ENCODE measurements at regions not wholly inside any gene's neighbourhood (a gene's known extent, or its start where the extent isn't known, plus 50 kb on each side); places are given as distances from the start of the nearest gene placed in this dataset.
A peak's percentile ranks its signal among the peaks of the same experiment; 100 is the strongest.

DNA sequence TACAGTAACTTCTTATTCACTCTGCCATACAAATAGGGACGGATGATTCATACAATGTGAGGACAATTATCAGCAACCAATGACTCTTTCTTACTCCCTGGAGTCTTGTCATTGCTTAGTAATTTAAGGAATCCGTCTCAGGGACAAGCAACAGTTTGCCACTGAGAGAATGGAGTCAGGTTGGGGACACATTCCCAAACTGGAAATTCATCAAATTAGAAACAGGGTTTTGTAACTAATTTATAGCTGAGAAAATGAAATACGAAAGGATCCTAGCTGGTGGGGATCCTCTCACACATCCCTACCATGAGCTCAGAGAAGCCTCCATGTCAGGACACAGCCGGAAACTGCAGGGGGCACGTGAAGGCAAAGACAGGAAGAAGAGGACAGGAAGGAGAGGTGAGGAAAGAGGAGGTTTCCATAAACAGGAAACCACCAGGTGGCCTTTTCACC is 50.4 kb upstream of the KDR start:
- peak; percentile 79 for DNase-seq (ENCODE audit: low spot score)

GRCh38 chr4:55176497-55176896 is 51.1 kb upstream of the KDR start:
- no peak for DNase-seq (ENCODE audit: low spot score)

DNA sequence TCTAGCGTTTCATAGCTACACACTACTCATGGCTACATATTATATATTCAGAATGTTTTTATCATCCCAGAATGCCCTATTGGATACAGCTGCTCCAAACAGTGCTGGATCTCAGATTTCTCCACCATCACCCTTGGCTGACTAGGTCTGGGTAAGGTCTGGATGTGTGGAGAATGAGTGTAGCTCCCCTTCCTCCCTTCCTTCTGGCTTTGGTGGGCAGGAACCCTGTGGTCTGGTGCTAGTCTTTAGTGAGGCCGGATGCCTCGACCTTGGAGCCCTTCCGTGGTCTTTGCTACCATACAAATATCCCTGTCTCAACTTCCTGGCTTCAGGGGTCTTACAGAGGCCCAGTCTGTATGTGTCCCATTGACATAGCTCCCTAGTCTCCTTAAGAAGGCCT is 52.1 kb upstream of the KDR start:
- no peak for DNase-seq (ENCODE audit: low spot score)

GRCh38 chr4:55178226-55179005 is 53.0 kb upstream of the KDR start:
- no peak for DNase-seq (ENCODE audit: low spot score)

DNA sequence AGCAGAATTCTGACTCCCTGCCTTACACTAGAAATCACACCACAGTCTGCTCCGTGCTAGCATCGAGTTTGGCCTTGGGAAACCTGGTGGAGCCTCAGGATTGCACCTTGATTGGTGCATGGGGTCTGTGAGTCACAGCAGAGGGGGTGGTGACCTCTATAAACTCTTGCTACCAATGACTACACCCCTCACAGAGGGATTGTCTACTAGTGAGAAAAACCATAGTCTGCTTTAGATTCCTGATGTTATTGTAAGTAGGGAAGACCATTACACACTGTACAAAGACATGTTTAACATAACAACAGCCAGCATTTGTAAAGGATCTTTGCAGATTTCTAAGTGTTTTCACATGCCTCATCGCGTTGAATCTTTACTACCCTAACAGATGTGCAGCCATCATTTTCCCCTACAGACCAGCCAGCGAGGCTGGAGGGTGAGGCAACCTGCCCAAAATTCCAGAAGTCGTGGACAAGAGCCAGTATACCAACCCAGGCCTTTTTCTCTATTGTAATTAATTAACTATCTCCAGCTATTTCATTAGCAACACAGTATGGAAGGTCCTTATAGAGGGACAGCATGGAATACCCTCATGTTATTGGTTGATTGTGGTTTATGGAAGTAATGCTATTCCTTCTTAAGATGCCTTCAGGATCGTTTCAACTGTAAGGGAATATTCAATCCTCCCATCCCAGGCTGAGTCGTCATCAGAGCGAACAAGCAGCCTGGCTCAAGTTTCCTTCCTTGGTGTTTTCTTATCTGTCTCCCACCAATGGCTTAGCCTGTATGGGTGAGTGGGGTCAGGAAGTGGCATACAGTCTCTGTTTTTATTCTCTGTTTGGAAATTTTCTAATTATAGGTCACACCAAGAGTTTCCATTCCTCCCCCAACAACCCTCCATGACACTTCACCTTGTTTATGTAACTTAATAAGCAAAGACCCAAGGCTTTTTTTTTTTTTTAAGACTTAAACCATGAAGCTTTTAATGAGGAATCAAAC is 55.9 kb upstream of the KDR start:
- peak; percentile 62 for DNase-seq (ENCODE audit: low spot score)

GRCh38 chr4:55183926-55184599 is 58.7 kb upstream of the KDR start:
- DNase-seq (ENCODE audit: low spot score), result peak; percentile 93

GRCh38 chr4:55184600-55185523 is 59.5 kb upstream of the KDR start:
- no peak for DNase-seq (ENCODE audit: low spot score)

DNA sequence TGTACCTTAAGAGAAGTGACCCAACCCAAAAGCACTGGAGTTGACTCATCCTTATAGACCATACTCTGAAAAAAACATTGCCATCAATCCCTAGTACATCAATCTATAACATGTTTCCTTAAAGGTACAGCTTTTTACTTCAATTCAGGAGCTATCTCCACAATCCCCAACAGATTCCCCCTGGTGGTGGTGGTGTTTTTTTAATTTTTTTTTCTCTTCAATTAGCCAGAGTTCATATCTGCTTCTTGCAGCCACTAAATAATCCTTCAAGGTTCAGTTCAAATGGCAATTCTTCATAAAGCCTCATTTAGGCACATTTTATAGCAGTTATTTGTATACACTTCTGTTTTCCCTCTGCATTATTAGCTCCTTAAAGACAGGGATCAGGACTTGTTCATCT is 60.7 kb upstream of the KDR start:
- DNase-seq (ENCODE audit: low spot score), result no peak

- DNase-seq (ENCODE audit: low spot score), result no peak
Observed at GRCh38 chr4:55186700-55187099, 61.3 kb upstream of the KDR start.

DNA sequence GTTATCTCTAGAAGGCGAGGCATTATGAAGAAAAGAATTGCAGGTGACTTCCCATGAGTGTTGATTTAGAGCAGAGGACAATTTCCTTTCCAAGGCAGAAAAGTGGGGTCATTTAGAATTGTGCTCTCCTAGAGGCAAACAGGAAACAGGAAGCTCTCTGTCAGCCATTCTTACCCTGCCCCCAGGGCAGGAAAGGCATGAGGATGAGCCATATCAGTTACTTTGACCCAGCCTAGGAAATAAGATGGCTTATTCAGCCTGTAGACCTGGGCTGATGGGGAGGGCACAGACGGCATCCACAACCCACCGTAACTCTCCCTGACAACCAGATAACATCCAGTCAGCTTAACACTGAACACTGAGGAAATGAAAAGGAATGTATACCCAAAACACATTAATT is 88.8 kb upstream of the KDR start:
- DNase-seq (ENCODE audit: low spot score), result no peak

DNA sequence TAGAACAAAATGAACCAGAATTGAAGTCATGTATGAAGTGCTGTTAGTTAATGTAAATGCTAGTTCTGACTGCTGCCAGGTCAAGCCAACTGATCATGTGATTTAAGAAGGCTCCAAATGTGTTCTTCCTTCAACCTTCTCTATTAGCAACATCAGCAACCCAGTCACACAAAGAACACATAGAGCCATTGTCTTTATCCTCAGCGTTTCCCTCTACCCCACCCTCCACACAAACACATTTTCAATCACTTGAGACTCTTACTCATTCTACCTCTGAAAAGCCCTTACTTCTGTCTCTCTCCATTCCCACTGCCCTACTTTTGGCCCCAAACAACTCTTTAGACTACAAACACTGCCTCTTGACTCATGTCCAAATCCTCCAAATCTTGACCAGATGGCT is 89.7 kb upstream of the KDR start:
- no peak for DNase-seq (ENCODE audit: low spot score)

DNA sequence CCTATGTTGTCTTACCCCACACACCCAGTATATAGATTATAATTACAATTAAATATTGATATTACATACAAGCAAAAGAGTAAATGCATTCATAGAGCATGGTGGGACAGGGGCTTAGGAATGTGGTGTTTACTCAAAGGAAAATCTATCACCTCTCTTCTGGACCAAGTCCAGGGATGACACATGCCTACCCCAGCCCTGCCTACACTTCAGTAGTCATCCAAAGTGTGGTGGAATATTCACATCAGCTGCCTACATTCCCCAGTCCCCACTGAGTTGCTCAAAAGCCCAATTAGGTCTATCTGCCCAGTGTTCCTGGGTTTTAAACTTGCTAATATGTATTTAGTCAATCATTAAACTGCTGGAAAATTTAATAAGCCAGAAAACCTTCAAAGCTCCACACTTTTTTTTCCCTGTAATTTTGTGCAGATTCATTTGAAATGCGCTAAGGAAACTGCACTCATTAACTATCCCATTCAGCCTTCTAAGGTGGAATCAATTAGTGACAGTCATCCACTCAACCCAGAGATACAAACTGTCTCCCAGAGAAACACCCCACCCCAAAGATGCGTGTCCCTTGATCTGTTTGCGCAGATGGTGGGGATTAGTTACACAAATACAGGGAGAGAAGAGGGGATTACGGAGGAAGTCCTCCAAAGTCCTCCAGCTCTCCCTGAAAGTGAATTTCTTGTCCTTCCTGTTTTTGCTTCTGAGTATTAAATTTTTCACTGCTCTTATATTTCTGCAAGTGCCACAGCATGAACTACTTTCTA is 91.7 kb upstream of the KDR start:
- no peak for DNase-seq (ENCODE audit: low spot score)

DNA sequence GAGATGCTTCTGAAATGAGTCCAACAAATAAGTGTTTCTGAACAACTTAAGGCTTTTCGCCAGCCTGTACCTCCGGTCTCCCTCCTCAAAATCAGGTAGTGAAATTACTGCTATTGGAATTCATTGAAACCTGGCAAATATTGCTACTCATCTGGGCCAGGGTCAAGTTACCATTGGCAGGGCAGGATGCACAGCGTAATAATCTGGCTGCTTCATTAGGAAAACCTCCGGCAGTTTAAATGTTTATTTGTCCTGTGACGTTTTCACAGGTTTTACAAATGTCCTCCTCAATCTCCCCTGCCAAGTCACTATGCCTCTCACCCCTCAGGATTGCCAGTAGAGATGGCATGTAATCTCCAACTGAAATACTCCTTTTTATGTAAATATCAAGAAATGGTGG is 92.6 kb upstream of the KDR start:
- DNase-seq (ENCODE audit: low spot score), result no peak

- DNase-seq (ENCODE audit: low spot score), result no peak
Observed at GRCh38 chr4:55237839-55238238, 108.2 kb upstream of the SRD5A3 start.

DNA sequence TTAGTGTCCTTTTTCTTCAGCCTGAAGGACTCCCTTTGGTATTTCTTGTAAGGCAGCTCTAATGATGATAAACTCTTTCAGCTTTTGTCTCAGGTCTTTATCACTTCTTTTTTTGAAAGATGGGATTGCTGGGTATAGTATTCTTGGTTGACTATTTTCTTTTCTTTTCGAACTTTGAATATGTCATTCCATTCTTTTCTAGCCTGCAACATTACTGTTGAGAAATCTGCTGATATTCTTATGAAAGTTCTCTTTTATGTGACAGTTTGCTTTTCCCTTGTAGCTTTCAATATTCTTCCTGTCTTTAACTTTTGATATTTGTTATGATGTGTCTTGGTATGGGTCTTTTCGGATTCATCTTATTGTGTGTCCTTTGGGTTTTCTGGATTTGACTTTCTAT is 107.6 kb upstream of the SRD5A3 start:
- DNase-seq (ENCODE audit: low spot score), result no peak

DNA sequence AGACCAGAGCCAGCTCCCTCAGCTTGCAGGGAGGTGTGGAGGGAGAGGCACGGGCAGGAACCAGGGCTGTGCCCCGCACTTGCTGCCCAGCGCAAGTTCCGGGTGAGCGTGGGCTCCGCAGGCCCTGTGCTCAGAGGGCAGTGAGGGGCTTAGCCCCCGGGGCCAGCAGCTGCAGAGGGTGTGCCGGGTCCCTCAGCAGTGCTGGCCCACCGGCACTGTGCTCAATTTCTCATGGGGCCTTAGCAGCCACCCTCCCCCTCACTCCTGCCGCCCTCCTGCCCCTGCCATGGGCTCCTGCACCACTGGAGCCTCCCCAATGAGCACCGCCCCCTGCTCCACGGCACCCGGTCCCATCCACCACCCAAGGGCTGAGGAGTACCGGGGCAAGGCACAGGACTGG is 104.6 kb upstream of the SRD5A3 start:
- no peak for DNase-seq (ENCODE audit: low spot score)

DNA sequence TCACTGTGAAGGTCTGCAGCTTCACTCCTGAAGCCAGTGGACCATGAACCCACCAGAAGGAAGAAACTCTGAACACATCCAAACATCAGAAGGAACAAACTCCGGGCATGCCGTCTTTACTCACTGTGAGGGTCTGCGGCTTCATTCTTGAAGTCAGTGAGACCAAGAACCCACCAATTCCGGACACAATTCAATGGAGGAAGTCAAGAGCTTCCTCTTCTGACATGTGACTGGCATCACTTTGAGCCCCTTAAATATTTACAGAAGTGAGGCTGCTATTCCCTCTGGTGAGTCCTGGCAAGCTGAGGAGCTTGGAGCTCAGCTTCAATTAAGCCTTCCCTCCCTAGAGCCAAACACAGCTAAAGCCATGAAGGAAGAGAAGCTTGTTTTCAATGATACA is 103.5 kb upstream of the SRD5A3 start:
- no peak for DNase-seq (ENCODE audit: low spot score)

- no peak for DNase-seq (ENCODE audit: low spot score)
Observed at GRCh38 chr4:55247521-55247920, 98.5 kb upstream of the SRD5A3 start.

- no peak for DNase-seq (ENCODE audit: low spot score)
Observed at GRCh38 chr4:55248756-55249155, 97.3 kb upstream of the SRD5A3 start.

GRCh38 chr4:55249476-55249875 is 96.6 kb upstream of the SRD5A3 start:
- no peak for DNase-seq (ENCODE audit: low spot score)

Measured in H4 (cell line).